A673 (cell line): ENCODE measurements at regions not wholly inside any gene's neighbourhood (a gene's known extent, or its start where the extent isn't known, plus 50 kb on each side); places are given as distances from the start of the nearest gene placed in this dataset.

ENCODE experiments used
- EZH2 ChIP-seq: fragments of 200-600 bp; sonication (generic); IDR thresholded peaks from 2 replicates; pipeline ENCODE4 v1.6.1; 2017; ENCODE audit warnings: borderline replicate concordance, low read depth, mild to moderate bottlenecking, mixed read lengths, antibody characterized with exemption, low read length; ENCODE audit not compliant: poor library complexity, severe bottlenecking
- TF ChIP-seq, protein P1 (sequence below): fragments of 300-800, 200-600 bp; sonication (generic); conservative IDR thresholded peaks from 2 replicates; pipeline ENCODE4 v1.5.1; 2017; ENCODE audit warnings: low read depth, mild to moderate bottlenecking, antibody characterized with exemption, low read length, moderate library complexity, mixed read lengths

DNA sequence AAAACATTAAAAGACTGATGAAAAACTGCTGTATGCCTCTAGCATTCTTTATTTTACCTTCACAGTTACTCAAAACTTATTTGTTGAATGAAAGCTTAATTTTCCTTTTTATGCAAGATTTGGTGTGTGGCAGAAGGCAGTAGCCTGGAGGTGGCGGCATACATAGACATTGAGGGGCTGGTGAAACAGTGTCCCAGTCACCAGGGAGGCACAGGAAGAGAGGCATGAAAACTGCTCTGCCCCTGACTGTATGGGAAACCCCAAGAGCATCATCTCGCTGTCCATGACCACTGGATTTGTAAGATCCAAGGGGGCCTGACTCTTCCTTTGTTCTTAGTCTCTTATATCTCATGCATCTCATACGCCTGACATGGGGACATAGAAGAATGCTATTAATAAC is 493.7 kb upstream of the GOLIM4 start:
- TF ChIP-seq, protein P1, sequence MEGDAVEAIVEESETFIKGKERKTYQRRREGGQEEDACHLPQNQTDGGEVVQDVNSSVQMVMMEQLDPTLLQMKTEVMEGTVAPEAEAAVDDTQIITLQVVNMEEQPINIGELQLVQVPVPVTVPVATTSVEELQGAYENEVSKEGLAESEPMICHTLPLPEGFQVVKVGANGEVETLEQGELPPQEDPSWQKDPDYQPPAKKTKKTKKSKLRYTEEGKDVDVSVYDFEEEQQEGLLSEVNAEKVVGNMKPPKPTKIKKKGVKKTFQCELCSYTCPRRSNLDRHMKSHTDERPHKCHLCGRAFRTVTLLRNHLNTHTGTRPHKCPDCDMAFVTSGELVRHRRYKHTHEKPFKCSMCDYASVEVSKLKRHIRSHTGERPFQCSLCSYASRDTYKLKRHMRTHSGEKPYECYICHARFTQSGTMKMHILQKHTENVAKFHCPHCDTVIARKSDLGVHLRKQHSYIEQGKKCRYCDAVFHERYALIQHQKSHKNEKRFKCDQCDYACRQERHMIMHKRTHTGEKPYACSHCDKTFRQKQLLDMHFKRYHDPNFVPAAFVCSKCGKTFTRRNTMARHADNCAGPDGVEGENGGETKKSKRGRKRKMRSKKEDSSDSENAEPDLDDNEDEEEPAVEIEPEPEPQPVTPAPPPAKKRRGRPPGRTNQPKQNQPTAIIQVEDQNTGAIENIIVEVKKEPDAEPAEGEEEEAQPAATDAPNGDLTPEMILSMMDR: no peak
- TF ChIP-seq EZH2: no peak
